ENCODE measurements at regions not wholly inside any gene's neighbourhood (a gene's known extent, or its start where the extent isn't known, plus 50 kb on each side); places are given as distances from the start of the nearest gene placed in this dataset.

- DNase-seq: no peak
- TF ChIP-seq, protein P1, sequence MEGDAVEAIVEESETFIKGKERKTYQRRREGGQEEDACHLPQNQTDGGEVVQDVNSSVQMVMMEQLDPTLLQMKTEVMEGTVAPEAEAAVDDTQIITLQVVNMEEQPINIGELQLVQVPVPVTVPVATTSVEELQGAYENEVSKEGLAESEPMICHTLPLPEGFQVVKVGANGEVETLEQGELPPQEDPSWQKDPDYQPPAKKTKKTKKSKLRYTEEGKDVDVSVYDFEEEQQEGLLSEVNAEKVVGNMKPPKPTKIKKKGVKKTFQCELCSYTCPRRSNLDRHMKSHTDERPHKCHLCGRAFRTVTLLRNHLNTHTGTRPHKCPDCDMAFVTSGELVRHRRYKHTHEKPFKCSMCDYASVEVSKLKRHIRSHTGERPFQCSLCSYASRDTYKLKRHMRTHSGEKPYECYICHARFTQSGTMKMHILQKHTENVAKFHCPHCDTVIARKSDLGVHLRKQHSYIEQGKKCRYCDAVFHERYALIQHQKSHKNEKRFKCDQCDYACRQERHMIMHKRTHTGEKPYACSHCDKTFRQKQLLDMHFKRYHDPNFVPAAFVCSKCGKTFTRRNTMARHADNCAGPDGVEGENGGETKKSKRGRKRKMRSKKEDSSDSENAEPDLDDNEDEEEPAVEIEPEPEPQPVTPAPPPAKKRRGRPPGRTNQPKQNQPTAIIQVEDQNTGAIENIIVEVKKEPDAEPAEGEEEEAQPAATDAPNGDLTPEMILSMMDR (IDR thresholded peaks at IDR 0.05): no peak
- Histone ChIP-seq H3K27me3 (ENCODE audit: control insufficient read depth in 2 of 2, insufficient read depth in 2 of 2, low read length in 2 of 2) (no peaks in the 10 kb centered on the region), H2AFZ (ENCODE audit: insufficient read depth, low read depth, low read length, poor library complexity, severe bottlenecking) (no peak overlapping the region), H3K4me3 (replicated peaks in 1 of 3; ENCODE audit: low read depth in 2 of 3, low read length in 3 of 3) (no peak overlapping the region), H3K79me2 (ENCODE audit: insufficient read depth, low read length) (no peaks in the 10 kb centered on the region), H3K36me3 (replicated peaks in 1 of 2; ENCODE audit: control insufficient read depth in 1 of 2, insufficient read depth in 2 of 2, low read length in 2 of 2) (no peaks in the 10 kb centered on the region), H4K20me1 (ENCODE audit: insufficient read depth, low read length) (no peaks in the 10 kb centered on the region), H3K4me2 (replicated peaks; ENCODE audit: extremely low read depth, low read length, poor library complexity, severe bottlenecking) (no peak overlapping the region), H3K9me3 (replicated peaks in 1 of 2; ENCODE audit: control insufficient read depth in 1 of 2, insufficient read depth in 1 of 2, low read length in 2 of 2) (no peaks in the 10 kb centered on the region), H3K4me1 (ENCODE audit: control insufficient read depth in 1 of 2, insufficient read depth in 2 of 2, low read length in 2 of 2) (no peaks in the 10 kb centered on the region), H3K27ac (ENCODE audit: low read depth in 1 of 2, low read length in 2 of 2) (no peak overlapping the region), H3K9ac (ENCODE audit: insufficient read depth, low read length, poor library complexity, severe bottlenecking) (no peak overlapping the region)
- WGBS (ENCODE audit: insufficient coverage): no CpG with 5 or more reads among the region's 1 CpG
- no peaks in the 10 kb centered on the region for H3K4me1 Mint-ChIP-seq
- peaks cover 0 to 4% (median 0%) of the 10 kb centered on the region in 7 donors for H3K9me3 Mint-ChIP-seq
- H3K4me3 Mint-ChIP-seq: no peak overlapping the region
- no peaks in the 10 kb centered on the region for H3K27me3 Mint-ChIP-seq (ENCODE audit: low read depth in 3 of 3)
- H3K27ac Mint-ChIP-seq: no peak overlapping the region
- intact Hi-C loops (cut with micrococcal nuclease): no loop called here
- no peaks in the 10 kb centered on the region for H3K36me3 Mint-ChIP-seq
Observed at GRCh38 chr17:53629188-53629587, 193.5 kb upstream of the KIF2B start.

DNA sequence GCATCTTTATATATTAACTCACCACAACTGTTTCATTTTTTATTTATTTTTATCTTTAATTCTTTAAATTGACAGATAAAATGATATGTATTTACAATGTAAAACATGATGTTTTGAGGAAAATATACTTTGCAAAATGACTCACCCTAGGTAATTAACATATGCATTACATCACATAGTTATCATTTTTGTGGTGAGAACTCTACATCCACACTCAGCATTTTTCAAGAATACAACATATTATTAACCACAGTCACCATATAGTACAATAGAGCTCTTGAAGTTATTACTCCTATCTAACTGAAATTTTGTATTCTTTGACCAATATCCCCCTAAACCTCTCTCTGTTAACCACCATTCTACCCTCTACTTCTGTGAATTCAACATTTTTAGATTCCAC is 194.7 kb upstream of the KIF2B start:
- TF ChIP-seq, protein P1 (IDR thresholded peaks at IDR 0.05): no peak
- Histone ChIP-seq H2AFZ (ENCODE audit: insufficient read depth, low read depth, low read length, poor library complexity, severe bottlenecking) (no peak overlapping the region), H3K27ac (ENCODE audit: low read depth in 1 of 2, low read length in 2 of 2) (no peak overlapping the region), H3K4me1 (ENCODE audit: control insufficient read depth in 1 of 2, insufficient read depth in 2 of 2, low read length in 2 of 2) (no peaks in the 10 kb centered on the region), H3K9me3 (replicated peaks in 1 of 2; ENCODE audit: control insufficient read depth in 1 of 2, insufficient read depth in 1 of 2, low read length in 2 of 2) (no peaks in the 10 kb centered on the region), H3K79me2 (ENCODE audit: insufficient read depth, low read length) (no peaks in the 10 kb centered on the region), H3K36me3 (replicated peaks in 1 of 2; ENCODE audit: control insufficient read depth in 1 of 2, insufficient read depth in 2 of 2, low read length in 2 of 2) (no peaks in the 10 kb centered on the region), H4K20me1 (ENCODE audit: insufficient read depth, low read length) (no peaks in the 10 kb centered on the region), H3K4me2 (replicated peaks; ENCODE audit: extremely low read depth, low read length, poor library complexity, severe bottlenecking) (no peak overlapping the region), H3K27me3 (ENCODE audit: control insufficient read depth in 2 of 2, insufficient read depth in 2 of 2, low read length in 2 of 2) (no peaks in the 10 kb centered on the region), H3K9ac (ENCODE audit: insufficient read depth, low read length, poor library complexity, severe bottlenecking) (no peak overlapping the region), H3K4me3 (replicated peaks in 1 of 3; ENCODE audit: low read depth in 2 of 3, low read length in 3 of 3) (no peak overlapping the region)
- H3K4me1 Mint-ChIP-seq: no peaks in the 10 kb centered on the region
- no peaks in the 10 kb centered on the region for H3K27me3 Mint-ChIP-seq (ENCODE audit: low read depth in 3 of 3)
- H3K36me3 Mint-ChIP-seq: no peaks in the 10 kb centered on the region
- intact Hi-C loops (cut with micrococcal nuclease): no loop called here
- H3K9me3 Mint-ChIP-seq: peaks cover 0 to 2% (median 0%) of the 10 kb centered on the region in 7 donors
- H3K27ac Mint-ChIP-seq: no peak overlapping the region
- no peak for DNase-seq
- H3K4me3 Mint-ChIP-seq: no peak overlapping the region
